ENCODE measurements at regions not wholly inside any gene's neighbourhood (a gene's known extent, or its start where the extent isn't known, plus 50 kb on each side); places are given as distances from the start of the nearest gene placed in this dataset.

- TF ChIP-seq CTCF (optimal IDR thresholded peaks at IDR 0.05 in 1 of 3, IDR thresholded peaks at IDR 0.05 in 1 of 3, conservative IDR thresholded peaks at IDR 0.05 in 1 of 3; ENCODE audit: extremely low read depth in 1 of 3, insufficient read depth in 2 of 3, low read length in 3 of 3) (no peak), EZH2 (IDR thresholded peaks at IDR 0.05; ENCODE audit: low read length) (no peak)
Measured at GRCh38 chr5:45017568-45017967, 208.8 kb downstream of the MRPS30 start.
